HG02852 (cell line): ENCODE measurements at regions not wholly inside any gene's neighbourhood (a gene's known extent, or its start where the extent isn't known, plus 50 kb on each side); places are given as distances from the start of the nearest gene placed in this dataset.

Experiments
- ATAC-seq: cut with Tn5 transposase; IDR thresholded peaks from one replicate; pipeline ENCODE4 v1.9.1; 2021; ENCODE audit warnings: mild to moderate bottlenecking, moderate library complexity; ENCODE audit not compliant: unreplicated experiment

DNA sequence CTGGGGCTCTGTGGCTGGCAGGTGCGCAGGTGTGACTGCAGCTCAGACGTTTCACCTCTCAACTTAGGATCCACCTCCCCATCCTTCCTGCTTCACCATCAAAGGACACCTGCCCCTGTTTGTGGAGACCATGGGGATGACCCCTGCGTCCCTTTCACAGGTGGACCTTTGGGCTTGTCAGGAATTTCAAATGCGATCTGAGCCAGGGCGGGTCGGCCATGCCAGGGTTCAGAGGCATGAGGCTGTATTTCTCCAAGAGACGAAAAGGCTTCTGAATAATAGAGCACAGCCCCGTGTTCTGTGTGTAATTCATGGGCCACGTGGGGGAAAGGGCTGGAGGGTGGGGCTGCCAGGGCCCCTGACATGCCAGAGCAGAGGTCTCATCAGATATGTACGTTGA is 668.0 kb downstream of the BRD1 start:
- no peak for ATAC-seq

DNA sequence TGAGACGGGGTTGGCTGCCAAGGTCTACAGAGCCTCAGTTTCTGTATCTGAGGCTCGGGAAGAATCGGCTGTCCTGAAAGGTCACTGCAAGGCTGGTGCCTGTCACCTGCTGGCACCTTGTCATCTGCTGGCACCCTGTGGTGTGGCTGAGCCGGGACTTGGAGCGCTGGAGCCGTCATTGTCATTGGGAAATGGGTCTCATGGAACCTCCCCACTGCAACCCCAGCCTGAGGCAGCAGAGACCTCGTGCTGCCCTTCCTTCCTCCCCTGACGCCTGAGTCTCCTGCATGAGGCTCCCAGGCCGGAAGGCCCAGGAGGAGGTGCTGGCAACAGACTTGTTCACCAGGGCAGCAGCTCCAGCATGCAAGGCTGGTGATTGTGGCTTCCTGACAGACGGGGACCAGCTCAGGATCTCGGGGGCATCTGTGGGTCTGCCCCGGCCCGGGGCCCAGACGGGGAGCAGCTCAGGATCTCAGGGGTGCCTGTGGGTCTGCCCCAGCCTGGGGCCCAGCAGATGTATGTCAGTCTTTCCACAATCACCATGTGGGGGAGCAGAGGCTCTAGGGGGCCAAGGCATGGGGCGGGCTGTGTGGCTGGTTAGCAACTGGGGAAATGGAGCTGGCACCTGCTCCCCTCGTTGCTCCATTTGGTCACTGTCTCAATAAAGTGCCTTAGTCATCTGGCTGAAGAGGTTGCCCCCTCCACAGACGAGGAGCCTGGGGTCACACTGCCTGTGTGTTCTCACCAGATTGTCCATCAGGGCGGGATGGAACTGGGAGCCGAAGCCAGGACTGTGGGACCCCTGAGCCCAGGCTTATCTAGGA is 668.7 kb downstream of the BRD1 start:
- no peak for ATAC-seq

DNA sequence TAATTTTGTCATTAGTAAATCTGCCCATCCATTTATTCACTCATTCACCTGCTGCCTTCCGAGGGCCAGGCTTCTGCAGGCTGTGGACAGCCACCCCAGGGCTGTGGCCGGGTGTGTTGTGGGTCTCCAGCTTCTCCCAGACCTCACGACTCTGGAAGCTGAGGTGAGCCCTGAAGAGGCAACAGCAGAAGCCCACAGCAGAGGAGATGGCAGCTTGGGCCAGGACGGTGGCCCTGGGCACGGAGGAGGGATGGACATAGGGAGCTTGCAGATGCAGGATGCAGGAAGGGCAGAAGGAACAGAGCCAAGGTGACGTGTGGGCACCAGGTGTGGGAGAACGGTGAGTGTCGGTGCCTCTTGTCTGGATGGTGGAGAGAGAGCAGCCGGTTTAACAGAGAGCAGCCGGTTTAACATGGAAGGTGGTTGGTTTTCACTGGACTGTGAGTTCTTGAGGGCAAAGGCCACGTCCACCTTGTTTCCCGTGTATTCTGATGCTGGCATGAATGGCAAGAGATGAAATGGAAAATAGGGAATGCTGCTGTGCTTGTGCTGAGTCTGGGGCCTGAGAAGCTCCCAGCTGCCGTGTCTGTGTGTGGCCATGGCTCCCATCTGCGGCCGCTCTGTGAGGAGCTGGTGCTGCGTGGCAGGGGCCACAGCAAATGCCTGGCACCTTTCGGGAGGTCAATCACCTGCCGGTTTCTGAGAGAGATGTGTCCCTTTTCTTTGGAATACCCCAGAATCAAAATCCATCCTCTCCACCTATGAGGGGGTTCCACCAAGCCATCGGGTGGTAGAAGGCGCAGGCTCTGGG is 669.9 kb downstream of the BRD1 start:
- ATAC-seq, result no peak

DNA sequence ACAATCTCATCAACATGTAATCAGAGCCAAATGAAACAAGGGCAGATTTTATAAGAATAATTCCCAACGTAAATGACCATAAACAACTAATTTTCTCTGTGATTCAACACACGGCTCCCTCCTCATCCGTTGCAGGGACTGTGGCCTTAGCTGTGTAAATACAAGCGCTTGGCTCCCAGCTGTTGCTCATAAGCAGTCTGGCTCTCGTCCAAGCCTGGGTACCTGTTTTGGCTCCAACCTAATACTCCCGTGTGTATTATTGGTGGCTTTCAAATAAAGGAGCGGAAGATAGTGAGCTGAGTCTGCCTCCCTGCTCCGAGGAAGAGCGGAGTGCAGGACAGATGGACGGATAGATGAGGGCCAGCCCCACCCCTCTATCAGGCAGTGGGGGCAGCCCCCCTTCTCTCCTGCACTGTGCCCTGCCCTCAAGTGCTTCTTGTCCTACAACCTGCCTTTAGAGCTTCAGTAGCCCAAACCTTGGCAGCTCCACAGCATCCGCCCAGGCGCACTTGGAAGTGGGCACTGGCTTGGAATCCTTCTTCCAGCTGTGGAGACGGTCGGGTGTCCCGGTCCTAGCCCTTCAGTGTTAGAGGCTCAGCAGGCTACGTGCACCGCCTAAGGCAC is 670.9 kb downstream of the BRD1 start:
- no peak for ATAC-seq

DNA sequence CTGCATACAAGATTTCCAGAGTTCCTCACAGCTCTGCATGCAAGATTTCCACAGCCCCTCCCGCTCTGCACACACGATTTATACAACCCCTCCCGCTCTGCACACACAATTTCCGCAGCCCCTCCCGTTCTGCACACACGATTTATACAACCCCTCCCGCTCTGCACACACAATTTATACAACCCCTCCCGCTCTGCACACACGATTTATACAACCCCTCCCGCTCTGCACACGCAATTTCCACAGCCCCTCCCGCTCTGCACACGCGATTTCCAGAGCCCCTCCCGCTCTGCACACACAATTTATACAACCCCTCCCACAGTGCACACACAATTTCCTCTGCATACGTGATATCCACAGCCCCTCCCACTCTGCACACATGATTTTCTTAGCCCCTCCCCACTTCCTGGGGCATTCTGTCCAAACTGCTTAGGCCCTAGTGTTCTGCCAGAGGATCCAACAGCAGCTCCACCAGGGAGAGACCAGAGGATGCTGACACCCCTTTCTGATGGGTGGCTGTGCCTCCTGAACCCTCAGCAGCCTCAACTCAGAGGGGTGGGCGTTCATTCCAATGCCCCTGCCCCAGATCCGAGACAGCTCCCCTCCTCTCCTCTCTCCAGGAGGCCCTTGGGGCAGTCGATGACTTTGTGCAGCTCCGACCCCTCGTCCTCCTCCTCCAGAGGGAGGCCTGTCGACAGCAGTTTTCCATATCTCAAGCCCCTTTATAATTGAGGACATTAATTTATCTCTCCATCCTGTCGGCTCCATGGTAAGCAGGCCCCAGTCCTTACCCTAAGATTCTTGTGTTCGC is 671.7 kb downstream of the BRD1 start:
- no peak for ATAC-seq

DNA sequence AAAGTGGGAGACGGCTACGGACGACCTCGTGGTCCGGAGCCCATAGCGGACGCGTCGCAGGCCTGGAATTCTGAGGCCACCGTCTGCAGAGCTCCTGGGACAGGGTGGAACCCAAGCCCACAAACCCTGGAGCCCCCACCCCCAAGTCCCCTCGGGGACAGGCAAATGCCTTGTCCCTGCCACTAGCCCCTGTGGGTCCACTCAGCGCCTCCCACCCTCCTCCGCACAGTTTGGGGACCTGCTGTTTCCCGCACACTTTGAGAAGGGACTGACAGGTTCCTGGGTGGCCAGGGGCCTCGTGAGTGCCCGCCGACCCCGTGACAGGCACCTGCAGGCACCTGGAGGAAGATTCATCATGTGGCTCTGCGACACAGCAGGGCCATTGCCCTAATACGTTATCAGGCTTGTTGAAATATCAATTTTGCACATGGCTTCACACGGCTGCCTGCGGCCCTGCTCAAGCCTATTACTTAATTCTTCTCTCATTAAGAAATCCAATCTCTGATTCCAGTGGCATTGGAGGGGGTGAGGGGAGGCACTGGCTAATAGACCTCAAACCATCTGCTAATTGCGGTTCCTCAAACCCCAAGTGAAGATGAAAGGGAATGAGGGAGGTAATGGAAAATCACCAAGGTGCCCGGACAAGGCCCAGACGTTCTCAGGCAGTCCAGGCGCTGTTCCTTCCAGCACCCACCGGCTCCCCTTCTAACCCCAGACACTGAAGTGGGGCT is 672.5 kb downstream of the BRD1 start:
- ATAC-seq, result no peak

DNA sequence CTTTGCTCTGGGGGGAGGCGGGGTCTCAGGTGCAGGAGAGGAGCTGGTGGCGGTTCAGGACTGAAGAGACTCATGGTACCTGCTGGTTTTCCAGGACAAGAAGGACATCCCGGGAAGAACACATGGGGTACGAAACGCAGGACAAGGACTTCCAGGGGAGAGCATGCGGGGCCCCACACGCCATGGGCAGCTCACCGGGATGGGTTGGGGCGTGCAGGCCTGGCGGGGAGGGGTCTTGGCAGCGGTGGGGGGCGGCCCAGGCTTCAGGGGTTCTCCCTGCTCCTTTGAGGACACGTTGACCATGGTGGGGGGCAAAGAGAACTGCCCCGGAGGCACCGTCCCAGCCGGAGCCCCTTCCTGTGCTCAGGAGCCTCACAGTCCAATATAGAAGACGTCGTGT is 673.2 kb downstream of the BRD1 start:
- no peak for ATAC-seq

DNA sequence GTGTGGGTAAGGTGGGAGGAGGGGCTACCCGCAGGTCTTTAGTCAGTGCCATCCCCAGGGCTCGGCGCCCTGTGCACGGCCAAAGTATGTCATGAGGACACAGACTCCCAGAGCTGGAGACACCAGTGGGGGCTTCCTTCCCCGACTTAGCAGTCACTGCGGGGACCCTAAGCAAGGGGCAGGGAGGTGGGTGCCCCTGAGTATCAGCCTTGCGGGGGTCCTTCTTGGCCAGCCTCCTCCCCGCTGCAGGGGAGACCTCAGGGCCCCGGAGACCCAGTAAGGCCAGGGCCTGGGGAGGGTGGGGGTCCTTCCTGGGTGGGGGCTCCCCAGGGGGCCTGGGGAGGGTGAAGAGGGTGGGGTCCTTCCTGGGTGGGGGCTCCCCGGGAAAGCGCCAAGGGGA is 673.8 kb downstream of the BRD1 start:
- ATAC-seq, result no peak

DNA sequence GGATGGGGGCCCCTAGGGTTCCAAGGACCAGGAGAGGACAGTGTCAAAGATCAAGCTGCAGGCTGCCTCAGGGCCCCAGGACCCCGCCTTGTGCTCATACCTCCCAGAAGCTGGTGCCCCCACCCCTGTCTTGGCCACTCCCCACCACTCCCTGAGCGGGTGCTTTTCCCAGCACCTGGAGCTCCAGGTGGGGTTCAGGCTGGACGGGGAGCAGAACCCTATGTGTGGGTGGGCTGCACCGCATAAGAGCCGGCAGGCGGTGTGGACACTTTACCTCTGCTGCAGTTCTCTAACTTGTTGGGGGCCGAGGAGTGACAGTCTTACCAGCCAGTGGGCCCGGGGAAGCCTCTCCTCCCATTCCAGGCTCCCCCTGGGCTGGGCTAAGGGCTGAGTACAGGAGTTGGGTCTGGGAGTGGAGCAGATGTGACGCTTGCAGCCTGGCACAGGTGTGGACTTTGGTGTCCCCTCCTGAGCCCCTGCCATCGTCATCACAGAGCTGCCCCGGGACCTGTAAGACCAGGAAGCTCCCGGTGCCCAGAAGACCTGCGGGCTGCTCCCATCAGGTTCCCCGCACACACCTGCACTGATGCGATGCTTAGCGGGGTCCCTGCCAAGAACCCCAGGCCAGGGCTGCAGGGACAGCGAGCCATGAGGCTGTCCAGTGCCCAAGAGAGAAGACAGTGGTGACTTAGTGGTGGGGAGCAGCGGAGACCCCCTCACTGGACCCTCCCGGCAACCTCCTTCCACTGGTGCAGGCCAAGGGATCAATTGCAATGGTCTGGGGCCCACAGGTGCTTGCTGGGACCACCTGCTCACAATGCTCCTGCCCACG is 674.5 kb downstream of the BRD1 start:
- no peak for ATAC-seq

DNA sequence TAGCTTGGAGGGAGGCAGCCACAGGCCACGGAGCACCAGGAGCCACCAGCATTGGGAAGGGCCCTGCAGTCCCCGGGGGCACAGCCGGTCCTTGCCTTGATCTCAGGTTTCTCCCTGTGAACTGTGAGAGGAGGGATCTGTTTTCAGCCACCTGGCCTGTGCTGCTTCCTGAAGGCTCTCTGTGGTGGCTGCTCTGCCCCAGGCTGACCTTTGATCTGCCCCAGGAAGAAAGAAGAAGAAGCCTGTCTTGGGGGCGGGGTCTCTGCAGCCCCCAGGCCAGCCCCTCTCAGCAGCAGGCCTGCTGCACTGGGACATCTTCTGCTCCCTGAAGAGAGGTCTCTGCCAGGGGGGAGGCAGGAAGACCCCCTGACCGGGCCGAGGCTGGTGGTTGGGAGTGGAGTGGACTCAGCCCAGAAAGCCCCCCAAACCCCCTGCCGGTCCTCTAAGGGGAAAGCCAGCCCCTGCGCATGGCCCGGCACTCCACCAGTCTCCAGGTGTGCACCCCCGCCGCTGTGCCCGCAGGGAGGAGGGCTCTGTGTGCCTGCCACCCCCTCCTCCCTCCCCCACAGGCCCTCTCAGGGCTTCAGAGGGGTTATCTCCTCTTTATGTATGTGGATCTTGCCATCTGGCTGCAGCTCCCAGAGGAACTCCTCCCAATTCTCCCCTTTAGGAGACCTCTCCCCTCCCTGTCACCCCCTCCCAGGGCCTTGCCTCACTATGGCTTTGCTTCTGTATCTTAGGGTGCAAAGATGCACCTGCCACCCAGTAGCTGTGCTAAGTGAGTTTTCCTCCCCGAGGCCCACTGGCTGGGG is 675.3 kb downstream of the BRD1 start:
- no peak for ATAC-seq

DNA sequence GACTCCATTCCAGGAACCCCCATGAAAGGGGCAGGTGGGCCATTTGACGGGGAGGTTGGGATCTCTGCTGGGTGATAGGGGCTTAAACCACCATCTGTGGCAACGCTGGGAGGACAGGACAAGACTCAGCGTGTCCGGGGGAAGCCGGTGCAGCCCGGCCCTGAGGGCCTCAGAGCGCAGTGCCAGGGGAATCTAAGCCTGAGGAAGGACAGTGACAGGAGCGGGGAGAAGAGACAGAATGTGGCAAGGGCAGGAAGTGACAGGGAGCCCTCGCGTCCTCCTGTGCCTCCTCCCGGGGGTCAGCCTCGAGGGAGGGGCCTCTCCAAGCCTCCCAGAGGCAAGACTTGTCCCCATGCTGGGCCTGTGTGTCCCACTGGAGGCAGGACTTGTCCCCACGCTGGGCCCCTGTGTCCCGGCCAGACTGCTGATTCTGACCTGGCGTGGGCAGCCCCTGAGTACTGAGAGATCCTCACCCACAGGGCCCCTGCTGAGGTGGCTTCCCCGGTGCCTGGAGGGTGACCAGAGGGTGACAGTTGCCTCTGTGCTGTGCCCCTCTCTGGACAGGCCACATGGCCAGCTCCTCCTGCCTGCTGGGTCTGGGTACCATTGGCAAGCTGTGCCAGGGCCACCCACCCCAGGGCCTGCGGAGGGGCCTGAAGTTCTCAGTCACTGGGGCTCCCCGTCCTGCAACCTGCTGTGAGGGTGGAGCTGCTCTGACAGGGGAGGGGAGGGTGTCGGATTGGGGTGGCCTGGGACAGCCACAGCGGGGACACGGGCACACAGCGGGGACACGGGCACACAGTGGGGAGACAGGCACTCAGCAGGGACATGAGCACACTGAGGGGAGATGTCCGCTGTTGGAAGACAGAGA is 676.2 kb downstream of the BRD1 start:
- no peak for ATAC-seq

DNA sequence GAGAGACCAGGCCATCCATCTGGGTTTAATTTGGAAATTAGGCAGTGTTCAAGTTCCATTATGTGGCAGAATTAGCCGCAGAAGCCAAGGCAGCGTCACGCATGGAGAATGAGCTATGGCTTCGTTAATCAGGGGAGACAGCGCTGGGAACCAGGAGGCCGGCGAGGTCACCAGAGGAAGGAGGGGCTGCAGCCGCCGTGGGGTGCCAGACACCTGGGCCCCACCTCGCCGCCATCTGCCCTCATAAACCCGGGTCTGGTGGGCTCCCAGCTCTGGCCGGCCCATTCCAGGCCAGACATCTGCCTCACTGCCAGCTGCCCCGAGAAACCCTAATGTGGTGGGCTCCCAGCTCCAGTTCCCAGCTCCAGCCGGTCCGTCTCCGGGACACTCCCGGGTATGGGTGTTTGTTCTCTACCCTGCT is 676.9 kb downstream of the BRD1 start:
- ATAC-seq, result no peak

DNA sequence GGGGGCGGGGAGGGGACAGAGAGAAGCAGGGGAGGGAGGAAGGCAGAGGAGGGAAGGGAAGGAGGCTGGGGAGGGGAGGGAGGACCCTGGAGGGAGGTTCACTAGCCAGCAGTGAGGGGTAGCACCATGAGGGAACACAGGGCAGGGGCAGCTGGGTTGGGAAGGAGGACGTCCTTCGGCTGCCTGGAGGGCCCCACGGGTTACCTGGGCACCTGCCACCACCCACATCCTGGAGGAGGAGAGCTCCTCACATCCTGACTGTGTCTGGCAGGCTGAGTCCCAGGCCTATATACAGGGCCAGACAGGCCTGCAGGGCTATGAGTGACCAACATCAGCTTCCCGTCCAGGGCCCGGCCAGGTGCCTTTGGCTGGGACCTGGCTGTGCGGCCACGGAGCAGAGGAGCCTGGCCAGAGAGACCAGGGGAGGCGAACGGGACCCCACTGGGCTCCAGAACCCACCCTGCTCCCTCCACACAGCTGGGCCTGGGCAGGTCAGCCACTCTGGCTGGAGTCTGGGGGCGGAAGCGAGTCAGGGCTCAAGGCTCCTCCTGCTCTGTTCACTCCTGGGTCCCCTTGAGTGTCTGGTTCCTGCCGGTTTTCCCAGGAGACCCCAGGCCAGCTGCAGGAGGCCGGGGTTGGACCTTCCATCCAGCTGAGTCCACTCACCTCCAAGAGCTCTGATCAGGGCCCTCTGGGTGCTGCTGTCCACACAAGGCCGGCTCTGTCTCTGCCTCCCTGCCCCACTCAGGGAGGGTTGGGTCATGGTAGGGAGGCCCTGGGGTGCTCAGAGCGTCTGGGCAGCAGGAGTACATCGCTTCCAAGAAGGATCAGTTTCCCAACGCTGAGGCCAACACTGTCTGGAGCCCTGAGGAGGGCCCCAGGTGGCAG is 677.7 kb downstream of the BRD1 start:
- no peak for ATAC-seq

DNA sequence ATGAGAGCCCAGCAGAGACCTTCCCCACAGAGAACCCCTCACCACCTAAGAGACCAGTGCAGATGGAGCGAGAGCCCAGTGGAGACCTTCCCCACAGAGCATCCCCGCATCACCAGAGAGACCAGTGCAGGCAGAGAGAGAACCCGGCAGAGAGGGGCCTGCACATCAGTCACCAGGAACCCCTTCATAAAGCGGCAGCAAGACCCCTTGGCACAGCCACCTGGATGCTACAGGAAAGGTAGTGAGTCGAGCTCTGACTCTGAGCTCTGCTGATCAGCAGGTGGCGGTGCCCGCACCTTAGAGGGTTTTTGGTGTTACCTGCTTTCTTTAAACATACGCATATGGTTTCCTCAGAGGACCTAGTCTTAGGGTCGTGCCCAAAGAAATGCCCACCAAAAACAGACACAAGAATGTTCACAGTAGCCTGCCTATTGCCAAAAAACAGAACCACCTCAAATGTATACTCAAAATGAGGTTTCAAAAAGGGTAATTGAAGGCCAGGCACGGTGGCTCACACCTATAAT is 678.7 kb downstream of the BRD1 start:
- no peak for ATAC-seq

DNA sequence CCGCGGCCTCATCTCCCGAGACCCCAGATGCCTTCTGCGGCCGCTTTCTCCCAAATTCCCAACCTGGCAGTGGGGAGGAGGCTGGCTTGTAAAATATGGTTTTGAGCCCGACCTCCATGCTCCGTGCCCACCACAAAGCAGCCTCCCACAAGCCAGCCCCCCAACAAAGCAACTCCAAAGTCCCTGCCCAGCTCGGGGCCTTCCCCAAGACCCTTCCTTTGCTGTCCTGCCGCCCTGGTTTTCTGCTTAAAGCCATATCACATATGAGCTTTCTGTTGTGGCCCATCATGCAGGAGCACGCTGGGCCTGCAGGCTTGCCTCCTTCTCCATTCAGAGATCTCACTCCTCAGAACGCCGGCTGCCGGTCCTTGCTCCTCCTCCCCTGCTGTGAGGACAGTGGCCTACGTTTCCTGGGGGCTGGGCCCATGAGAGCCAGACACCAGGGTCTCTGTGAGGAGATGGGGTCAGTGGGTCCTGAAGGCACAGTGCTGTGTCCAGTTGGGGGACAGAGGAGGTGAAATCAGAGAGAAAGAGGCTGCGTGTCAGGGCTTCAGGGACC is 680.0 kb downstream of the BRD1 start:
- ATAC-seq, result no peak

DNA sequence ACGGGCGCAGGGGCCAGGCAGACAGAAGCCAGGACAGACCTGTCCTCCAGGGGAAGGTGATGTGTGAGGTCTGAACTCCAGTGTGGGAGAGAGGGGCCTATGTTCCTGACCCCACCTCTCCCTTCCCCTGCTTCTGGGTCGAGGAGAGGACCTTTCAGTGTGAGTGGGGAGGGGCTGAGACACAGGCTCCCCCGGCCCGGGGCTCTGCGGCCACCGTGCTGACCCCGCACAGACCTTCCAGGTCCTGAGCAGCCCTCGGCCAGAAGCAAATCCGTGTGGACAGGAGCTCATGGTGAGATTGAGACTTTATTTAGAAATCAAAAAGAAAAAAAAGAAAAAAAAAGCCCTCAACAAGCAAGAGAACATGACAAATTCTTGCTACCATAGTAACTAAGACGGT is 680.5 kb downstream of the BRD1 start:
- ATAC-seq, result no peak
